KBM-7 (cell line): ENCODE measurements at regions not wholly inside any gene's neighbourhood (a gene's known extent, or its start where the extent isn't known, plus 50 kb on each side); places are given as distances from the start of the nearest gene placed in this dataset.

Source experiments
- DNase-seq: peaks from one replicate; pipeline ENCODE4 v3.0.0-alpha.2; 2015
- in situ Hi-C: fragments of 300-500 bp; cut with MboI; formaldehyde crosslinking; loops from 2 replicates; pipeline ENCODE4 v1.14.3; 2020; ENCODE audit warnings: low sequenced_read_pairs, low pct_unique_long_range_greater_than_20kb, mixed read lengths

DNA sequence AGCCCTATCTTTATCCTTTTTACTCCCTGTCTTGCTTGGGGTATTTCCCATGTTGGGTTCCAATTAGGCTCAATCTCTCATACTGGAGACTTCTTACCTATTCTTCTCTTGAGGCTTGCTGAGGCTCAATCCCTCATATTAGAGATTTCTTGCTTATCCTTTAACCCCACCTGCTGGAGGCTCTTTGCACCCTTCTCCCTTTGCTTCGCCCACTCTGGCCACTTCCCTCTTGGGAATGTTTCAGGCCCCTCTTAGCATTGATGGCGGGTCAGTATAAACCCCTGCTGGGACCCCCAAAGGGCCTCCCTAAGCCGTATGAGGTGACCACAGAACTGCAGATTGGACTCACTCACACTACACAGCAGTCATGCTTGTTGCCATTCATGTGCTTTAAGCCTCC is 69.3 kb upstream of the CDK20 start:
- in situ Hi-C loops: loop anchor here (25.0 kb wide), 1 partner anchor 356 kb away; no protein-coding TSS in a partner anchor
- no peak for DNase-seq

DNA sequence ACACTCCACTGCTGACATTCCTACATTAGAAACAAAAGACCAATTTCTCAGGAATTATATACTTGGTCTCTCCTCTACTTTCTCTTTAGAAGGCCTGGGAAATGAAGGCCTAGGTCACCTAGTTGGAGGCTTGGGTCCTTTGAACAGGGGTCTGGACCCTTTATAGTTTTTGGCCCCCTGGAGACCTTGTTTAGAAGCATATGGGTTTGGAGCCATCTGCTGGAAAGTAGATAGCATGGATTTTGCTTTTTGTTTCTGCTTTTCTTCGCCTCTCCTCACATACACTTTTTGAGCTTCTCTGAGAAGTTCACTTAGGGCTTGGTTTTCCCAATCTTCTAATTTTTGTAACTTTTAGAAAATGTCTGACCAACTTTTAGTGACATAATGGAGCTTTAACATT is 67.1 kb upstream of the CDK20 start:
- DNase-seq: no peak
- in situ Hi-C loops: loop anchor here (25.0 kb wide), 1 partner anchor 354 kb away; no protein-coding TSS in a partner anchor

DNA sequence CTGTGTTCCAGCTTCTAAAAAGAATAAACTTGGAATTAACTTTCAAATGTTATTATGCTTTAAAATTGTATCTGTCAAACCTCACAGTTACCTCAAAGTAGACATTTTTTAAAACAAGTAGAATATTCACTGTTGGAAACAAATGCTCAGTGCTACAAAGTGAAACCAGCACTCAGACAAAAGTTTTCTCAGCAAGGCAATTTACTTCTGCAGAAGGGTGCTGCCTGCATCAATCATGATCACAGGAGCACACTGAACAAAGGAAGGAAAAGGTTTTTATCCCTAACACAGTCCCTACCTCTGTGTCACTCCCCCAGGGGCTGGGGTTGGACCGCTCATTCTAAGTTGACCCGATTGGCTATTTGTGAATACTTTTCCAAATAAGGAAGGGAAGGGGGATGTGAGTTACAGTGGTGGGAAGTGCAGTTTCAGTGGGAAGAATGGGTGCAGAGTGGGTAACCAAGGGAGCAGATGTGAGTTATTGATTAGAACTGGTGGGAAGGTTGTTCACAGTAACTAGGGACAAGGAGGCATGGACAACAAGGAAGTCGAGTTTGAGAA is 63.0 kb upstream of the CDK20 start:
- DNase-seq: no peak
- in situ Hi-C loops: loop anchor here (25.0 kb wide), 1 partner anchor 350 kb away; no protein-coding TSS in a partner anchor

DNA sequence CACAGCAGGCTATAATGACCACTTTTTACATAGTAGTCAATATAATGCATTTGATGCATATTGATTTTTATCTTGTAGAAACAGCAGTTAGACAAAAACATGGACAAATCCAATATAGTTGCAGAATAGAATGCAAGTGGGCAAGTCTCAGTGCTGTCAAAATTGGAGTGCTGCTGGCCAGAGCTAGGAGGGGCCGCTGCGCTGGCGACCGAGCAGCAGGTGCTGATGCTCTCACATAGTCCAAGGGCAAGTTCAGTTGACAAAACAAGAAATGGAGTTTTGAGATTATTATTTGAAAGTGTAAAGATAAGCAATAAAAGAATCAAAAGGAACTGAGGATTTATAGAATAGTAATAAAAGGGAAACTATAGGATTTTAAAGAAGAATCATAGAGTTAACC is 60.6 kb upstream of the CDK20 start:
- no peak for DNase-seq
- in situ Hi-C loops: loop anchor here (25.0 kb wide), 1 partner anchor 348 kb away; no protein-coding TSS in a partner anchor

DNA sequence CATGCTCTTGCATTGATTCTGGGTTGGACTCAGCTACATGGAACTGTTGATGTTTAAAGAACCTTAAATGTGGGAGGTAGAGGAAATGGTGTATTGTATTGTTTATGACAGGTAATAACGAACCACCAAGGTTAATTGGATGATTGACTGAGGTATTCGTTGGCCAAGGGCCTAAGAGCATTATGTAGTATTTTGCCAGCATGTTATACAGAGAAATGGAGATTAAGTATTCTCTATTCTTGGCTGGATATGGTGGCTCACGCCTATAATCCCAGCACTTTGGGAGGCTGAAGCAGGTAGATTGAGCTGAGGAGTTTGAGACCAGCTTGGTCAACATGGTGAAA is 59.0 kb upstream of the CDK20 start:
- in situ Hi-C loops: loop anchor here (25.0 kb wide), 1 partner anchor 346 kb away; no protein-coding TSS in a partner anchor
- no peak for DNase-seq

DNA sequence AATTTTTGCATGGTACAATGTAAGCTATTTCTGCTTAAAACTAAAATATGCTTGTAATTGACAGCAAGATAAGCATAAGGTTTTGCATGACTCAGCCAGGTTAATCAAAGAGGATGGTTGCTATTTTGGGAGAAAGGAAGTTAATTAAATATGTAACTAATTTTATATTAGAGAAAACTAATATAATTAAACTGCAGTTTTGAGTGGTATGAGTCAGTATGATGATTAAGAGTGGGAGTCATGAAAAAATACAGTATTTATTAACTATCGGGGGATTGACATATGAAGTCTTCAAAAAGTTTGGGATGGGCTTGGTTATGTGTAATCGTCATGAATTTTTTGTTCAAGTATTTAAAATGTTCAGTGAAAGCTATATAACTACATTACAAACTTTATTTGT is 54.0 kb upstream of the CDK20 start:
- in situ Hi-C loops: loop anchor here (25.0 kb wide), 1 partner anchor 341 kb away; no protein-coding TSS in a partner anchor
- no peak for DNase-seq

DNA sequence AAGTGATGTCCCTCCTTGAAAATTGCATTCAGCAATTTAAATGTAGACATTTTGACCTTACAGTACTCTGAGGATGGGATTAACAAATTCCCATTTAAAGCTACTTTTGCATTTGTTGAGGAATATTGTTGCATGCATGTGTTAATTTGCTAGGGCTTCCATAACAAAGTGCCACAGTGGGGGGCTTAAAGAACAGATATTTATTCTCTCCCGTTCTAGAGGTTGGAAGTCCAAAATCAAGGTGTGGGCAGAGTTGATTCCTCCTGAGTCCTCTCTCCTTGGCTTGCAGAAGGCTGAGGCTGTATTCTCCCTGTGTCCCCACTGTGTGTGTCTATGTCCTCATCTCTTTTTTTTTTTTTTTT is 51.8 kb upstream of the CDK20 start:
- in situ Hi-C loops: loop anchor here (25.0 kb wide), 1 partner anchor 339 kb away; no protein-coding TSS in a partner anchor
- no peak for DNase-seq

DNA sequence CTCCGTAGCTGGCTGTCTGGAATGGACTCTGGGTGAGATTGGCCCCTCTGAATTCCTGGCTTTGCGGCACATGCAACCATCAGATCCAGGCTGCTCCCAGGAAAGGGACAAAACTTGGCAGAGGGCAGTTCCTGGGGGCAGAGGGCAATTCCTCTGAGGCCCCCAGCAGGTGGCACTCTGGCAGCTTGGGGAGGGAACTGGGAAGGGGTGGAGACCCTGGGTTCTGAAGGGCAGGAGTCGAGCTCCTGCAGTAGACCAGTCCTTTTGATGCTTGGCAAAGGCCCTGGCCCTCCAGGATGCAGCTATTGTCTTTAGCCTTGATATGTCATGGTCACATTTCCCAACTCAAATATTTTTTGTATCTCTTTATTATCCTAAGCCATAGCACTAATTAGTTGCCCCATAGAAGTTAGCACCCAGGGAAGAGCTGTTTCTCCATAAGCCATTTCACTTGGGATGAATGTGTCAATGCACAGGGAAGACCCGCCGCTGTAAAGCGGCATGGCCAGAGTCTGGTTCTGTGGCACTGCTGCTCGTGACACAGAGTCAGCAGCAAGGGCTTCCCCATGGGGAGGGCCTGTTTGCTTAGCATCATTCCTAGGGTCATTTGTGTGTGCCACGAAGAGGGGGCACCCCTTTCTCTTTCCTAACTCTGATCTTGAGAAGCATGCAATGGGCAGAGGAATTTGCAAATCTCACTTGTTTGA is 51.2 kb upstream of the CDK20 start:
- DNase-seq: no peak
- in situ Hi-C loops: loop anchor here (25.0 kb wide), 1 partner anchor 338 kb away; no protein-coding TSS in a partner anchor

DNA sequence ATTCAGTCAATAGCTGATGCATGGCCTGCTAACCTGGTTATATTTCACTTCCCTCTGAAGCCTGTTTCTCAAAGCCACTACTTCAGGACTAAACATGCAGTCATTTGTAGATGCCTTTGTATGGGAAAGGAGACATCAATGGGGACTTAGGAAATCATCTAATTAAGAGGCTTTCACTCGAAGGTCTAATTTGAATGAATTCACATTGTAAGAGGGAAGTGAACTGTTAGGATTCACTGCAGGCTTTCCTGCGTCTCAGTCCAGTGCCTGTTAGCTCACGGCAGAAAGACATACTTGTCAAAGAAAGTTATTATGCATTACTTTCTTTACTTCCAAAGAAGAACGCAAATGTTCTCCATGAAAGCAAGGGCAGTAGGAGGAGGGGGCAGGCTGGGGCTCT is 50.6 kb upstream of the CDK20 start:
- in situ Hi-C loops: loop anchor here (25.0 kb wide), 1 partner anchor 338 kb away; no protein-coding TSS in a partner anchor
- no peak for DNase-seq
